HG03060 (cell line): ENCODE measurements at regions not wholly inside any gene's neighbourhood (a gene's known extent, or its start where the extent isn't known, plus 50 kb on each side); places are given as distances from the start of the nearest gene placed in this dataset.

Source experiments
- ATAC-seq: cut with Tn5 transposase; IDR thresholded peaks from one replicate; pipeline ENCODE4 v1.9.1; 2021; ENCODE audit warnings: low read depth, moderate number of reproducible peaks; ENCODE audit not compliant: unreplicated experiment

GRCh38 chrX:20639115-20639514, 372.4 kb upstream of the RPS6KA3 start:
- ATAC-seq: no peak

GRCh38 chrX:20637351-20637750, 370.6 kb upstream of the RPS6KA3 start:
- ATAC-seq: no peak

GRCh38 chrX:20633451-20633850, 366.7 kb upstream of the RPS6KA3 start:
- no peak for ATAC-seq

- ATAC-seq: no peak
Measured at GRCh38 chrX:20623448-20623847, 356.7 kb upstream of the RPS6KA3 start.

- no peak for ATAC-seq
Measured at GRCh38 chrX:20620306-20620705, 353.6 kb upstream of the RPS6KA3 start.

- ATAC-seq: no peak
Measured at GRCh38 chrX:20609916-20610415, 343.3 kb upstream of the RPS6KA3 start.

GRCh38 chrX:20606831-20607230, 340.1 kb upstream of the RPS6KA3 start:
- no peak for ATAC-seq

GRCh38 chrX:20596856-20597255, 330.1 kb upstream of the RPS6KA3 start:
- no peak for ATAC-seq

- ATAC-seq: no peak
Measured at GRCh38 chrX:20595928-20596575, 329.3 kb upstream of the RPS6KA3 start.

GRCh38 chrX:20594985-20595384, 328.3 kb upstream of the RPS6KA3 start:
- no peak for ATAC-seq

GRCh38 chrX:20593836-20594235, 327.1 kb upstream of the RPS6KA3 start:
- no peak for ATAC-seq

GRCh38 chrX:20593402-20593801, 326.7 kb upstream of the RPS6KA3 start:
- no peak for ATAC-seq

- no peak for ATAC-seq
Measured at GRCh38 chrX:20591246-20591645, 324.5 kb upstream of the RPS6KA3 start.

- ATAC-seq: no peak
Measured at GRCh38 chrX:20585782-20586181, 319.1 kb upstream of the RPS6KA3 start.

GRCh38 chrX:20571611-20572010, 304.9 kb upstream of the RPS6KA3 start:
- ATAC-seq: no peak

- ATAC-seq: no peak
Measured at GRCh38 chrX:20567108-20567507, 300.4 kb upstream of the RPS6KA3 start.

GRCh38 chrX:20547611-20548051, 280.9 kb upstream of the RPS6KA3 start:
- ATAC-seq: no peak

GRCh38 chrX:20545538-20545937, 278.8 kb upstream of the RPS6KA3 start:
- no peak for ATAC-seq

GRCh38 chrX:20542072-20542471, 275.4 kb upstream of the RPS6KA3 start:
- ATAC-seq: no peak

GRCh38 chrX:20538974-20539373, 272.3 kb upstream of the RPS6KA3 start:
- ATAC-seq: no peak

GRCh38 chrX:20531667-20532066, 265.0 kb upstream of the RPS6KA3 start:
- ATAC-seq: no peak

GRCh38 chrX:20530406-20530921, 263.8 kb upstream of the RPS6KA3 start:
- ATAC-seq: no peak
